ENCODE measurements at regions not wholly inside any gene's neighbourhood (a gene's known extent, or its start where the extent isn't known, plus 50 kb on each side); places are given as distances from the start of the nearest gene placed in this dataset.

DNA sequence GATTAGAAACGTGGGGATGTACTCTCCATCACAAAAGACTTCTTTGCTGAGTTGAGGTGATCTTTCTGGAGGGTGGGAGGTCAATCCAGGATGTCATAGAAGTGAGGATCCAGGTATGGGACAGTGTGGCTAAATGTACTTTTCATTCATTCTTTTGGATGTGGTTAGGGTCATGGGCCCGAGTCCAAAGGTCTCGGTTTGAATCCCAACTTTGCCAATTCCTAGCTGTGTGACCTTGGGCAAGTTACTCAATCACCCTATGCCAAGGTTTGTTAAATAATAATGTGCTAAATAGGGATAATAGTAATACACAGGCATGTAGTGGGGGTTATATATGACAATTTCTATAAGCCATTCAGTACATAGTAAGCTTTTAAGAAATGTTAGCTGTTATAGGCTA is 91.4 kb downstream of the SAMD9 start (continued):
- no peak for TF ChIP-seq ZNF274 (IDR thresholded peaks at IDR 0.05; ENCODE audit: low read length)
- no peak for TF ChIP-seq ZNF274 (tag by site-specific recombination; IDR thresholded peaks at IDR 0.05; ENCODE audit: borderline replicate concordance)
- TF ChIP-seq OSR2 (tag by site-specific recombination; IDR thresholded peaks at IDR 0.05): no peak
- no peak for TF ChIP-seq ZNF404 (tag by site-specific recombination; IDR thresholded peaks at IDR 0.05)
- no peak for TF ChIP-seq ZBTB17 (tag by site-specific recombination; IDR thresholded peaks at IDR 0.05)
- TF ChIP-seq, protein P1, sequence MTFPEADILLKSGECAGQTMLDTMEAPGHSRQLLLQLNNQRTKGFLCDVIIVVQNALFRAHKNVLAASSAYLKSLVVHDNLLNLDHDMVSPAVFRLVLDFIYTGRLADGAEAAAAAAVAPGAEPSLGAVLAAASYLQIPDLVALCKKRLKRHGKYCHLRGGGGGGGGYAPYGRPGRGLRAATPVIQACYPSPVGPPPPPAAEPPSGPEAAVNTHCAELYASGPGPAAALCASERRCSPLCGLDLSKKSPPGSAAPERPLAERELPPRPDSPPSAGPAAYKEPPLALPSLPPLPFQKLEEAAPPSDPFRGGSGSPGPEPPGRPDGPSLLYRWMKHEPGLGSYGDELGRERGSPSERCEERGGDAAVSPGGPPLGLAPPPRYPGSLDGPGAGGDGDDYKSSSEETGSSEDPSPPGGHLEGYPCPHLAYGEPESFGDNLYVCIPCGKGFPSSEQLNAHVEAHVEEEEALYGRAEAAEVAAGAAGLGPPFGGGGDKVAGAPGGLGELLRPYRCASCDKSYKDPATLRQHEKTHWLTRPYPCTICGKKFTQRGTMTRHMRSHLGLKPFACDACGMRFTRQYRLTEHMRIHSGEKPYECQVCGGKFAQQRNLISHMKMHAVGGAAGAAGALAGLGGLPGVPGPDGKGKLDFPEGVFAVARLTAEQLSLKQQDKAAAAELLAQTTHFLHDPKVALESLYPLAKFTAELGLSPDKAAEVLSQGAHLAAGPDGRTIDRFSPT (tag by site-specific recombination; IDR thresholded peaks at IDR 0.05): no peak
- no peak for TF ChIP-seq OVOL3 (tag by site-specific recombination; IDR thresholded peaks at IDR 0.05)
- TF ChIP-seq ZNF112 (tag by site-specific recombination; IDR thresholded peaks at IDR 0.05): no peak
- TF ChIP-seq, protein P2, sequence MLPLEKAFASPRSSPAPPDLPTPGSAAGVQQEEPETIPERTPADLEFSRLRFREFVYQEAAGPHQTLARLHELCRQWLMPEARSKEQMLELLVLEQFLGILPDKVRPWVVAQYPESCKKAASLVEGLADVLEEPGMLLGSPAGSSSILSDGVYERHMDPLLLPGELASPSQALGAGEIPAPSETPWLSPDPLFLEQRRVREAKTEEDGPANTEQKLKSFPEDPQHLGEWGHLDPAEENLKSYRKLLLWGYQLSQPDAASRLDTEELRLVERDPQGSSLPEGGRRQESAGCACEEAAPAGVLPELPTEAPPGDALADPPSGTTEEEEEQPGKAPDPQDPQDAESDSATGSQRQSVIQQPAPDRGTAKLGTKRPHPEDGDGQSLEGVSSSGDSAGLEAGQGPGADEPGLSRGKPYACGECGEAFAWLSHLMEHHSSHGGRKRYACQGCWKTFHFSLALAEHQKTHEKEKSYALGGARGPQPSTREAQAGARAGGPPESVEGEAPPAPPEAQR (tag by site-specific recombination; IDR thresholded peaks at IDR 0.05): no peak

DNA sequence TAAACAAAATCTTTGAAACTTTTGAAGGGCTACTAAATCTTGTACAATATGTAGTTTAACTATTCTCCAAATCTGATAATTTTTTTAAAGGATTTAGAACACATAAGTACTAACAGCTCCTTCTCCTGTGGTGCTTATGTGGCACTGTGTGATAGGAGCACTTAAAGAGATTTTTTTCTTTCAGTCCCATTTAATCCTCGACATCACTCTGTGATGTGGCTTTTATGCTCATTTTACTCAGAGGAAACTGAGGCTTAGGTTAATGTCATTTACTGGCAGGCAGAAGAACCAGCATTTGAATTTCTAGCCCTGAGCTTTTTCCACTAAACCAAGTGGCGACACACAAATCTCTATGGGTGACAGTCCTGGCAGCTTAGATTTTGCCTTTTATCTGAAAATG is 92.4 kb downstream of the SAMD9 start:
- H3K4me1 ChIP-seq (ENCODE audit: control insufficient read depth, insufficient read depth, low read length): no peaks in the 10 kb centered on the region
- ChIA-PET CTCF (interaction anchor here (0.7 to 1.0 kb wide), 2 partner anchors 8 to 435 kb away, joined by 3 read pairs; no protein-coding TSS in a partner anchor), POLR2A (no interaction called here)
- no peaks in the 10 kb centered on the region for H3K36me3 ChIP-seq (ENCODE audit: control insufficient read depth in 2 of 2, insufficient read depth in 1 of 2, low read length in 2 of 2)
- TF ChIP-seq, protein P3, sequence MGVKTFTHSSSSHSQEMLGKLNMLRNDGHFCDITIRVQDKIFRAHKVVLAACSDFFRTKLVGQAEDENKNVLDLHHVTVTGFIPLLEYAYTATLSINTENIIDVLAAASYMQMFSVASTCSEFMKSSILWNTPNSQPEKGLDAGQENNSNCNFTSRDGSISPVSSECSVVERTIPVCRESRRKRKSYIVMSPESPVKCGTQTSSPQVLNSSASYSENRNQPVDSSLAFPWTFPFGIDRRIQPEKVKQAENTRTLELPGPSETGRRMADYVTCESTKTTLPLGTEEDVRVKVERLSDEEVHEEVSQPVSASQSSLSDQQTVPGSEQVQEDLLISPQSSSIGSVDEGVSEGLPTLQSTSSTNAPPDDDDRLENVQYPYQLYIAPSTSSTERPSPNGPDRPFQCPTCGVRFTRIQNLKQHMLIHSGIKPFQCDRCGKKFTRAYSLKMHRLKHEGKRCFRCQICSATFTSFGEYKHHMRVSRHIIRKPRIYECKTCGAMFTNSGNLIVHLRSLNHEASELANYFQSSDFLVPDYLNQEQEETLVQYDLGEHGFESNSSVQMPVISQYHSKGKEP (tag by site-specific recombination; IDR thresholded peaks at IDR 0.05): no peak
- no peak for TF ChIP-seq ZNF433 (tag by site-specific recombination; IDR thresholded peaks at IDR 0.05; ENCODE audit: low read depth)
- TF ChIP-seq, protein P4, sequence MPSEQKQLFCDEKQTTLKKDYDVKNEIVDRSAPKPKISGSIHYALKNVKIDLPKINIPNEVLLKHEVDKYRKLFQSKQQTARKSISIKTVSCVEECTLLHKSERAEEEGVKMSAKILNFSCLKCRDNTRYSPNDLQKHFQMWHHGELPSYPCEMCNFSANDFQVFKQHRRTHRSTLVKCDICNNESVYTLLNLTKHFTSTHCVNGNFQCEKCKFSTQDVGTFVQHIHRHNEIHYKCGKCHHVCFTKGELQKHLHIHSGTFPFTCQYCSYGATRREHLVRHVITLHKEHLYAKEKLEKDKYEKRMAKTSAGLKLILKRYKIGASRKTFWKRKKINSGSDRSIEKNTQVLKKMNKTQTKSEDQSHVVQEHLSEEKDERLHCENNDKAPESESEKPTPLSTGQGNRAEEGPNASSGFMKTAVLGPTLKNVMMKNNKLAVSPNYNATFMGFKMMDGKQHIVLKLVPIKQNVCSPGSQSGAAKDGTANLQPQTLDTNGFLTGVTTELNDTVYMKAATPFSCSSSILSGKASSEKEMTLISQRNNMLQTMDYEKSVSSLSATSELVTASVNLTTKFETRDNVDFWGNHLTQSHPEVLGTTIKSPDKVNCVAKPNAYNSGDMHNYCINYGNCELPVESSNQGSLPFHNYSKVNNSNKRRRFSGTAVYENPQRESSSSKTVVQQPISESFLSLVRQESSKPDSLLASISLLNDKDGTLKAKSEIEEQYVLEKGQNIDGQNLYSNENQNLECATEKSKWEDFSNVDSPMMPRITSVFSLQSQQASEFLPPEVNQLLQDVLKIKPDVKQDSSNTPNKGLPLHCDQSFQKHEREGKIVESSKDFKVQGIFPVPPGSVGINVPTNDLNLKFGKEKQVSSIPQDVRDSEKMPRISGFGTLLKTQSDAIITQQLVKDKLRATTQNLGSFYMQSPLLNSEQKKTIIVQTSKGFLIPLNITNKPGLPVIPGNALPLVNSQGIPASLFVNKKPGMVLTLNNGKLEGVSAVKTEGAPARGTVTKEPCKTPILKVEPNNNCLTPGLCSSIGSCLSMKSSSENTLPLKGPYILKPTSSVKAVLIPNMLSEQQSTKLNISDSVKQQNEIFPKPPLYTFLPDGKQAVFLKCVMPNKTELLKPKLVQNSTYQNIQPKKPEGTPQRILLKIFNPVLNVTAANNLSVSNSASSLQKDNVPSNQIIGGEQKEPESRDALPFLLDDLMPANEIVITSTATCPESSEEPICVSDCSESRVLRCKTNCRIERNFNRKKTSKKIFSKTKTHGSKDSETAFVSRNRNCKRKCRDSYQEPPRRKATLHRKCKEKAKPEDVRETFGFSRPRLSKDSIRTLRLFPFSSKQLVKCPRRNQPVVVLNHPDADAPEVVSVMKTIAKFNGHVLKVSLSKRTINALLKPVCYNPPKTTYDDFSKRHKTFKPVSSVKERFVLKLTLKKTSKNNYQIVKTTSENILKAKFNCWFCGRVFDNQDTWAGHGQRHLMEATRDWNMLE (tag by site-specific recombination; conservative IDR thresholded peaks at IDR 0.05; ENCODE audit: low read depth): no peak
- TF ChIP-seq, protein P5, sequence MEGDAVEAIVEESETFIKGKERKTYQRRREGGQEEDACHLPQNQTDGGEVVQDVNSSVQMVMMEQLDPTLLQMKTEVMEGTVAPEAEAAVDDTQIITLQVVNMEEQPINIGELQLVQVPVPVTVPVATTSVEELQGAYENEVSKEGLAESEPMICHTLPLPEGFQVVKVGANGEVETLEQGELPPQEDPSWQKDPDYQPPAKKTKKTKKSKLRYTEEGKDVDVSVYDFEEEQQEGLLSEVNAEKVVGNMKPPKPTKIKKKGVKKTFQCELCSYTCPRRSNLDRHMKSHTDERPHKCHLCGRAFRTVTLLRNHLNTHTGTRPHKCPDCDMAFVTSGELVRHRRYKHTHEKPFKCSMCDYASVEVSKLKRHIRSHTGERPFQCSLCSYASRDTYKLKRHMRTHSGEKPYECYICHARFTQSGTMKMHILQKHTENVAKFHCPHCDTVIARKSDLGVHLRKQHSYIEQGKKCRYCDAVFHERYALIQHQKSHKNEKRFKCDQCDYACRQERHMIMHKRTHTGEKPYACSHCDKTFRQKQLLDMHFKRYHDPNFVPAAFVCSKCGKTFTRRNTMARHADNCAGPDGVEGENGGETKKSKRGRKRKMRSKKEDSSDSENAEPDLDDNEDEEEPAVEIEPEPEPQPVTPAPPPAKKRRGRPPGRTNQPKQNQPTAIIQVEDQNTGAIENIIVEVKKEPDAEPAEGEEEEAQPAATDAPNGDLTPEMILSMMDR (tag by site-specific recombination; IDR thresholded peaks at IDR 0.05): no peak
- TF ChIP-seq ZNF521 (tag by site-specific recombination; IDR thresholded peaks at IDR 0.05): no peak
- TF ChIP-seq ZNF112 (tag by site-specific recombination; IDR thresholded peaks at IDR 0.05): no peak
- TF ChIP-seq SALL2 (tag by site-specific recombination; IDR thresholded peaks at IDR 0.05; ENCODE audit: borderline replicate concordance): no peak
- TF ChIP-seq ZEB2 (tag by site-specific recombination; IDR thresholded peaks at IDR 0.05): no peak
- TF ChIP-seq, protein P6, sequence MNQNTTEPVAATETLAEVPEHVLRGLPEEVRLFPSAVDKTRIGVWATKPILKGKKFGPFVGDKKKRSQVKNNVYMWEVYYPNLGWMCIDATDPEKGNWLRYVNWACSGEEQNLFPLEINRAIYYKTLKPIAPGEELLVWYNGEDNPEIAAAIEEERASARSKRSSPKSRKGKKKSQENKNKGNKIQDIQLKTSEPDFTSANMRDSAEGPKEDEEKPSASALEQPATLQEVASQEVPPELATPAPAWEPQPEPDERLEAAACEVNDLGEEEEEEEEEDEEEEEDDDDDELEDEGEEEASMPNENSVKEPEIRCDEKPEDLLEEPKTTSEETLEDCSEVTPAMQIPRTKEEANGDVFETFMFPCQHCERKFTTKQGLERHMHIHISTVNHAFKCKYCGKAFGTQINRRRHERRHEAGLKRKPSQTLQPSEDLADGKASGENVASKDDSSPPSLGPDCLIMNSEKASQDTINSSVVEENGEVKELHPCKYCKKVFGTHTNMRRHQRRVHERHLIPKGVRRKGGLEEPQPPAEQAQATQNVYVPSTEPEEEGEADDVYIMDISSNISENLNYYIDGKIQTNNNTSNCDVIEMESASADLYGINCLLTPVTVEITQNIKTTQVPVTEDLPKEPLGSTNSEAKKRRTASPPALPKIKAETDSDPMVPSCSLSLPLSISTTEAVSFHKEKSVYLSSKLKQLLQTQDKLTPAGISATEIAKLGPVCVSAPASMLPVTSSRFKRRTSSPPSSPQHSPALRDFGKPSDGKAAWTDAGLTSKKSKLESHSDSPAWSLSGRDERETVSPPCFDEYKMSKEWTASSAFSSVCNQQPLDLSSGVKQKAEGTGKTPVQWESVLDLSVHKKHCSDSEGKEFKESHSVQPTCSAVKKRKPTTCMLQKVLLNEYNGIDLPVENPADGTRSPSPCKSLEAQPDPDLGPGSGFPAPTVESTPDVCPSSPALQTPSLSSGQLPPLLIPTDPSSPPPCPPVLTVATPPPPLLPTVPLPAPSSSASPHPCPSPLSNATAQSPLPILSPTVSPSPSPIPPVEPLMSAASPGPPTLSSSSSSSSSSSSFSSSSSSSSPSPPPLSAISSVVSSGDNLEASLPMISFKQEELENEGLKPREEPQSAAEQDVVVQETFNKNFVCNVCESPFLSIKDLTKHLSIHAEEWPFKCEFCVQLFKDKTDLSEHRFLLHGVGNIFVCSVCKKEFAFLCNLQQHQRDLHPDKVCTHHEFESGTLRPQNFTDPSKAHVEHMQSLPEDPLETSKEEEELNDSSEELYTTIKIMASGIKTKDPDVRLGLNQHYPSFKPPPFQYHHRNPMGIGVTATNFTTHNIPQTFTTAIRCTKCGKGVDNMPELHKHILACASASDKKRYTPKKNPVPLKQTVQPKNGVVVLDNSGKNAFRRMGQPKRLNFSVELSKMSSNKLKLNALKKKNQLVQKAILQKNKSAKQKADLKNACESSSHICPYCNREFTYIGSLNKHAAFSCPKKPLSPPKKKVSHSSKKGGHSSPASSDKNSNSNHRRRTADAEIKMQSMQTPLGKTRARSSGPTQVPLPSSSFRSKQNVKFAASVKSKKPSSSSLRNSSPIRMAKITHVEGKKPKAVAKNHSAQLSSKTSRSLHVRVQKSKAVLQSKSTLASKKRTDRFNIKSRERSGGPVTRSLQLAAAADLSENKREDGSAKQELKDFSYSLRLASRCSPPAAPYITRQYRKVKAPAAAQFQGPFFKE (tag by site-specific recombination; IDR thresholded peaks at IDR 0.05; ENCODE audit: borderline replicate concordance): no peak
- H3K9me3 ChIP-seq (ENCODE audit: control insufficient read depth, insufficient read depth, low read depth, low read length): no peaks in the 10 kb centered on the region
- no peak overlapping the region for H3K27ac ChIP-seq (ENCODE audit: extremely low read depth, low read depth, low read length)
- H3K4me3 ChIP-seq (ENCODE audit: low read depth, low read length): no peak overlapping the region
